Neutrophil (primary cell): ENCODE measurements at regions not wholly inside any gene's neighbourhood (a gene's known extent, or its start where the extent isn't known, plus 50 kb on each side); places are given as distances from the start of the nearest gene placed in this dataset.

Source experiments
- H3K27ac ChIP-seq: fragments of 200-600 bp; sonication (generic); 2 replicates; pipeline ENCODE4 v1.5.1; 2016; ENCODE audit warnings: mild to moderate bottlenecking, moderate library complexity
- H3K27me3 ChIP-seq: fragments of 200-600 bp; sonication (generic); 2 replicates; pipeline ENCODE4 v1.6.0; 2016; ENCODE audit warnings: mild to moderate bottlenecking
- H3K36me3 ChIP-seq: fragments of 200-600 bp; sonication (generic); 2 replicates; pipeline ENCODE4 v1.5.1; 2017
- H3K4me1 ChIP-seq, 2 experiments: fragments of 200-600 bp in 1 of 2; sonication (generic) in 1 of 2; 1 replicate in 1 of 2; 2 replicates in 1 of 2; pipeline versions ENCODE4 v1.5.1 to v1.6.1; 2013 to 2016; ENCODE audit warnings: low read depth in 1 of 2, low read length in 1 of 2, mild to moderate bottlenecking in 1 of 2, moderate library complexity in 1 of 2; ENCODE audit not compliant: control insufficient read depth in 1 of 2, insufficient read depth in 1 of 2
- H3K4me3 ChIP-seq, 2 experiments: fragments of 200-600 bp in 1 of 2; sonication (generic) in 1 of 2; 1 replicate in 1 of 2; 2 replicates in 1 of 2; pipeline ENCODE4 v1.5.1; 2013 to 2016; ENCODE audit warnings: low read depth in 1 of 2, low read length in 1 of 2, mild to moderate bottlenecking in 1 of 2, moderate library complexity in 1 of 2
- H3K9me3 ChIP-seq: fragments of 200-600 bp; sonication (generic); 2 replicates; pipeline ENCODE4 v1.5.1; 2016
- CTCF ChIP-seq: fragments of 200-600 bp; sonication (generic); IDR thresholded peaks from 2 replicates; pipeline ENCODE4 v1.5.1; 2016; ENCODE audit warnings: antibody characterized with exemption

- Histone ChIP-seq H3K9me3 (no peaks in the 10 kb centered on the region), H3K27ac (no peak overlapping the region), H3K36me3 (no peaks in the 10 kb centered on the region), H3K27me3 (peaks cover 24% of the 10 kb centered on the region), H3K4me3 (no peak overlapping the region), H3K4me1 (no peaks in the 10 kb centered on the region)
- TF ChIP-seq CTCF: no peak
Observed at GRCh38 chr11:70641369-70641768, 243.0 kb downstream of the CTTN start.

DNA sequence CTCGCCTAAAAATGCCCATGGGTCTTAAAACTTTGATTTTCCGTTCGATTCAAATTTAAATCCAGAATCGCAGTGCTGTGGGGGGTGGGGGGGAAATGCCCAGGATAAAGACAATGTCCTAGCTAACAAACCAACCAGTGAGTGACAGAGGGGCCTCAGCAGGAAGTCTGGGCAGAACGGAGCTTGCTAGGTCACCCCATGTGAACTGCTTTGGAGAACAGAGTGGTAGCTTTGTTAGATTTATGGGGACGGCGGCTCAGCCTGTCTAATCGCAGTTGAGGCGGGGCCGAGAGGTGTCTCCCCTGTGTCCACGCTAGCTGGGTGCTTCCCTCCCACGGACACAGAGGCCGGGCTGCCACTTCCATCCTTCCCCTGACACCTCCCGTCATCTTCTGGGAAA, 243.9 kb downstream of the CTTN start:
- no peak overlapping the region for H3K4me3 ChIP-seq
- no peaks in the 10 kb centered on the region for H3K36me3 ChIP-seq
- no peak for TF ChIP-seq CTCF
- H3K4me1 ChIP-seq: no peaks in the 10 kb centered on the region
- H3K9me3 ChIP-seq: no peaks in the 10 kb centered on the region
- H3K27ac ChIP-seq: no peak overlapping the region
- H3K27me3 ChIP-seq: peaks cover 24% of the 10 kb centered on the region

DNA sequence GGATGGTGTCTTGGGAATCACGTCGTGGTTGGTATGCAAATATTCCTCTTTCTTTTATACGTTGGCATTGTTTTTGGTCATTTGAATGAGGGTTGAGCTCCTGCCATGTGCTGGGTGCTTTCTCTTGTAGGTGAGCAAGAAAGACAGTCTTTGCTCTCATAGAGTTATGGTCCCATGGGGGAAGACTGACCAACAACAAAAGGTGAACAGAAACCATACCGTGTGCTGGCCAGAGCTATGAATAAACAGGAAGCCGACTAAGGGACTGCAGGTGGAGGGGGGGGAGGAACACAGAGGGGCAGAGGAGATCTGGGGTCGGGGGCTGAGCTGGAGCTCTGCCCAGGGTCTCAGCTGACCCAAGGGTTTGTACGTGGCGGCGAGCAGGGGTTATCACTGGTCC, 245.3 kb downstream of the CTTN start:
- TF ChIP-seq CTCF: no peak
- no peak overlapping the region for H3K27ac ChIP-seq
- no peak overlapping the region for H3K4me3 ChIP-seq
- H3K27me3 ChIP-seq: peaks cover 33% of the 10 kb centered on the region
- no peaks in the 10 kb centered on the region for H3K36me3 ChIP-seq
- H3K4me1 ChIP-seq: no peaks in the 10 kb centered on the region
- no peaks in the 10 kb centered on the region for H3K9me3 ChIP-seq

GRCh38 chr11:70644343-70645060, 246.2 kb downstream of the CTTN start:
- Histone ChIP-seq H3K4me1 (no peaks in the 10 kb centered on the region), H3K9me3 (no peaks in the 10 kb centered on the region), H3K27me3 (peaks cover 33% of the 10 kb centered on the region), H3K4me3 (no peak overlapping the region), H3K36me3 (no peaks in the 10 kb centered on the region), H3K27ac (no peak overlapping the region)
- TF ChIP-seq CTCF: no peak

DNA sequence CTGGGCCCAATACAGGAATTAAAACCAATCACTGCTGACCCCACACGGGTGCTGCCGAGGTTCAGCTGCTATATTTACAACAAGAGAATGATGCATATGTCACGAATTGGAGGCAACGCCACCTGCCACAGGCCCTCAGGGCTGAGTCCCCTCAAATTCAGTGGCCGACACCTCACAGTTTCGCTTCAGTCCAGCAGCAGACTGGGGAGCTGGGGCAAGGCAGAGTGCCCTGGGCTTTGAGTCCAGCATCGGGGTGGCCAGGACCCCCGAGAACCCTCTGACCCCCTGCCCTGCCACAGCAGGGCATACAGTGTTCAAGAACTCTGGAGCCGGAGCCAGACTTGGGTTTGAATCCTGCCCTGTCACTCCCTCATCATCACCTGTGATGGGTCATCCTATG, 247.2 kb downstream of the CTTN start:
- Histone ChIP-seq H3K4me3 (no peak overlapping the region), H3K4me1 (no peaks in the 10 kb centered on the region), H3K27ac (no peak overlapping the region), H3K36me3 (no peaks in the 10 kb centered on the region), H3K9me3 (no peaks in the 10 kb centered on the region), H3K27me3 (peaks cover 33% of the 10 kb centered on the region)
- no peak for TF ChIP-seq CTCF
